ENCODE measurements at regions not wholly inside any gene's neighbourhood (a gene's known extent, or its start where the extent isn't known, plus 50 kb on each side); places are given as distances from the start of the nearest gene placed in this dataset.

DNA sequence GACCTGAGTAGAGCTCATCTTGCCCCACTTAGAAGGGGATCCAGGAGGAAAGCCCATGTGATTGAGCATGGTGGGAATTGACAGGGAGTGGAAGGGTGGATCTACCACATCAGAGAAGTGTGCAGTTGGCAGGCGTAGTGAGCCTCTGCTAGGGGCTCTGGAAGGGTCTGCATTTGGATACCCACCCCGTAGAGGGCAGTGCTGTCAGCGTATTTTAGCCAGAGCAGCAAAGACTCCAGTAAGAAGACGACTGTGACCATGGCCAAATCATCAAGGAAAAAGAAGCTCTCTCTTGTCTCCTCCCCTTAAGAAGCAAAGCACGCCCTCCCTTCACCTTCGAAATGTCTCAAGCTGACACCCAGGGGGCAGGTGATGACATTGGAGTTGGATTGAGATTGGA lies 68.8 kb upstream of the INHBA start:
- no peak overlapping the region for H3K4me3 ChIP-seq (replicated peaks in 1 of 2; ENCODE audit: low read depth in 2 of 2, low read length in 2 of 2)
- no peak for DNase-seq (ENCODE audit: low read depth in 2 of 2)
- TF ChIP-seq, protein P1, sequence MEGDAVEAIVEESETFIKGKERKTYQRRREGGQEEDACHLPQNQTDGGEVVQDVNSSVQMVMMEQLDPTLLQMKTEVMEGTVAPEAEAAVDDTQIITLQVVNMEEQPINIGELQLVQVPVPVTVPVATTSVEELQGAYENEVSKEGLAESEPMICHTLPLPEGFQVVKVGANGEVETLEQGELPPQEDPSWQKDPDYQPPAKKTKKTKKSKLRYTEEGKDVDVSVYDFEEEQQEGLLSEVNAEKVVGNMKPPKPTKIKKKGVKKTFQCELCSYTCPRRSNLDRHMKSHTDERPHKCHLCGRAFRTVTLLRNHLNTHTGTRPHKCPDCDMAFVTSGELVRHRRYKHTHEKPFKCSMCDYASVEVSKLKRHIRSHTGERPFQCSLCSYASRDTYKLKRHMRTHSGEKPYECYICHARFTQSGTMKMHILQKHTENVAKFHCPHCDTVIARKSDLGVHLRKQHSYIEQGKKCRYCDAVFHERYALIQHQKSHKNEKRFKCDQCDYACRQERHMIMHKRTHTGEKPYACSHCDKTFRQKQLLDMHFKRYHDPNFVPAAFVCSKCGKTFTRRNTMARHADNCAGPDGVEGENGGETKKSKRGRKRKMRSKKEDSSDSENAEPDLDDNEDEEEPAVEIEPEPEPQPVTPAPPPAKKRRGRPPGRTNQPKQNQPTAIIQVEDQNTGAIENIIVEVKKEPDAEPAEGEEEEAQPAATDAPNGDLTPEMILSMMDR (IDR thresholded peaks at IDR 0.05; ENCODE audit: low read depth, low read length): no peak

DNA sequence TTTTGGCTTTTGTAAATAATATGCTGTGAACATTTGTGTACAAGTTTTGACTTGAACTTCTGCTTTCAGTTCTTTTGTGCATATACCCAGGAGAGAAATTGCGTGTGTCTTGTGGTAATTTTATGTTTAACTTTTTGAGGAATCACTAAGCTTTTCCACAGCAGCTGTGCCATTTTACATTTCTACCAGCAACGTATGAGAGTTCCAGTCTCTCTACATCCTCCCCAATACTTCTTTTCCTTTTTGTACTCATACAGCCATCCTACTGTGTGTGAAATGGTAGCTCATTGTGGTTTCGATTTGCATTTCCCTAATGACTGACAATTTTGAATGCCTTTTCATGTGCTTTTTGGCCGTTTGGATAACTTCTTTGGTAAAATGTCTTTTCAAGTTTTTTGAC lies 66.3 kb upstream of the INHBA start:
- no peak overlapping the region for H3K4me3 ChIP-seq (replicated peaks in 1 of 2; ENCODE audit: low read depth in 2 of 2, low read length in 2 of 2)
- TF ChIP-seq, protein P1 (IDR thresholded peaks at IDR 0.05; ENCODE audit: low read depth, low read length): no peak
- no peak for DNase-seq (ENCODE audit: low read depth in 2 of 2)

DNA sequence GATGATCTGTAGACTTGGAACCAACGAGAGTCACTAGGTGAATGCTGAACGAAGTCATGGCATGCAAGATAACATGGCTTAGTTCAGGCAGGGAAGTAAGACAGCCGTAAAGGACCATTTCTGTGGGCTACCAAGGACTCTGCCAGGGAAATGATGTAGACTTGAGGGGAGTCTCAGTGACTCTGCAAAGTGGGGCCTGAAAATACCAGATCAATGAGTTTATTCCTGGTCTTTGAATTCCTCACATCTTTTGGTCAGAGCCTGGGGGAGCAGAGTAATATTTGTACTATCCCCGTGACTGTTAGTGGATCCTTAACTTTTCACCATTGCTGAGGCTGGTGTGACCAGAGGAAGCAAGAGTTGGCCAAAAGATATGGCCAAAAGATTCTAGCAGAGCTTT lies 60.7 kb upstream of the INHBA start:
- H3K4me3 ChIP-seq (replicated peaks in 1 of 2; ENCODE audit: low read depth in 2 of 2, low read length in 2 of 2): no peak overlapping the region
- DNase-seq (ENCODE audit: low read depth in 2 of 2): no peak
- TF ChIP-seq, protein P1 (IDR thresholded peaks at IDR 0.05; ENCODE audit: low read depth, low read length): no peak

DNA sequence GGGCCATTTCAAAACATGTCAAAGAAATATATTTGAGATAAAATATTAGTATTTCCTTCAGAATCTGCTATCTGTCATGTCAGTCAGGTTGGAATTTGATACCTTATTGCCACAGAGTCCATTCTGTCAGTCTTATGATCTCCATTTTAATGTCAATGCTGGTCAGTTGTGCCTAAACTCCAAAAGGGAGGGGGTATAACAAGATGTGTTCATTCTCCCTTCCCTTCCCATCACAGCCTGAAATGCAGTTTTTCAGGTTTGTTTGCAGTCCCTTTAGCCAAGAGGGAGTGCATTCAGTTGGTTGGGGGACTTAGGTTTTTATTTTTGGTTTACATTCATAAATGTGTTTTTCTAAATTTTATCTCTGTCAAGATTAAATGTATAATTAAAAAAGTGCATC lies 59.8 kb upstream of the INHBA start:
- DNase-seq (ENCODE audit: low read depth in 2 of 2): no peak
- TF ChIP-seq, protein P1 (IDR thresholded peaks at IDR 0.05; ENCODE audit: low read depth, low read length): no peak
- H3K4me3 ChIP-seq (replicated peaks in 1 of 2; ENCODE audit: low read depth in 2 of 2, low read length in 2 of 2): no peak overlapping the region

DNA sequence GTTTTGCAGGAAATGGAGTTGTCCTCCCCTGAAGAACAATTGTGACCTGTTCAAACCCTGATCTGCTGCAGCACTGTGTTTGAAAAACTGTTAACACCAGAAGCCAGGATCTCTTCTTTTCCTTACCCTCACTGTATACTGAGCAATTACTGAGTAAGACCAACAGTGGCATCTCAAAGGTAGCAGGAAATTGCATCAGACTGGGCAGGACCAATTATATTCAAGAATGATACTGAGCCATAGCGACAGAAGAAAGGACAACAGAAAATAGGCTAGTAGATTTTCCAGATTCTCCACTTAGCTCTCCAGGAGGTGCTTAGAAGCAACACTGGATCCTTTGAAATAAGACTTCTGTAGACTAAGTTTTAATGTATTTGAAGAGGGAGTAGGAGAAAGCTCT lies 57.4 kb upstream of the INHBA start:
- TF ChIP-seq, protein P1 (IDR thresholded peaks at IDR 0.05; ENCODE audit: low read depth, low read length): no peak
- DNase-seq (ENCODE audit: low read depth in 2 of 2): peak in 1 of 2 donors; percentile 37
- no peak overlapping the region for H3K4me3 ChIP-seq (replicated peaks in 1 of 2; ENCODE audit: low read depth in 2 of 2, low read length in 2 of 2)

DNA sequence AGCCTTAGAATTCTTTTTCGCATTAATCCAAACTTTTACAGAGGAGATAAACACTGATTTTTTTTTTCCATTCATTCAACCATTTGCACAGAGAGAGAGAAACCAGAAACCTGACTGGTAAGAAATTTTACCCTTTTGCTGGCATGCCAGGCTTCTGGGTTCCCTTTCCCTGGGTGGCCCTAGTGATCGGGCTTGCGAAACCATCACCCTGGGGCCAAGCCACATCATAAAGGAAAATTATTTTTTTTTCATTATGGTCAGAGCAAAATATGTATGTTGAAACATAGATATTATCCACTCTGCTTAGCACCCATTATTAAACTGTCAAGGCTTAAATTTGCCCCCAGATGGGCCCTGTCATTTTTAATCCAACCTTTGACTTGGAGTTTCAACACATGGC lies 55.4 kb upstream of the INHBA start:
- DNase-seq (ENCODE audit: low read depth in 2 of 2): no peak
- TF ChIP-seq, protein P1 (IDR thresholded peaks at IDR 0.05; ENCODE audit: low read depth, low read length): no peak
- H3K4me3 ChIP-seq (replicated peaks in 1 of 2; ENCODE audit: low read depth in 2 of 2, low read length in 2 of 2): no peak overlapping the region

DNA sequence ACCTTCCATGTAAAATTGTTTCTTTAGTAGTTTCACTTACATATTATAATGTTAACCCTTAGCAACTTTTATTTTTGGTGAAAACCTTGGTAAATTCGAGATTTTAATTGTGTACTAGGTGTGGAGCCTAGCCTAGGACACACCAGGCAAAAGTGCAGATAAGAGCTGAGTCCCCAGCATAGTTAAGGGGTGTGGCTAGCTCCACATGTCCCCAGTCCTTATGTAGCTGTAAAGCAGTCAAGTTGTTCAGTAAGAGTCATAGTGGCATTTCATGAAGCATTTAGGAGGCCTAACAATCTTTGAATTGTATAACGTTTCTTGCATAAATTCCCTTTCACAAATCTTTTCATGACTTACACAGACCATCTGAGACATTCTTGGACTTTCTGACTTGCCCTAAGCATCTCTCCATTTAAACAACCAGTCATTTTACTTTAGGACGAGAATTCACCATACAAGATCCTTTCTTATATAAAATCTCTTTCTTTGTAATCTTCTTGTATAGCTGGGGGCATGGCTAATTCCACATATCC lies 53.8 kb upstream of the INHBA start:
- TF ChIP-seq, protein P1 (IDR thresholded peaks at IDR 0.05; ENCODE audit: low read depth, low read length): no peak
- no peak overlapping the region for H3K4me3 ChIP-seq (replicated peaks in 1 of 2; ENCODE audit: low read depth in 2 of 2, low read length in 2 of 2)
- DNase-seq (ENCODE audit: low read depth in 2 of 2): no peak
